PC-3 (cell line): ENCODE measurements at regions not wholly inside any gene's neighbourhood (a gene's known extent, or its start where the extent isn't known, plus 50 kb on each side); places are given as distances from the start of the nearest gene placed in this dataset.
"Not testable (repeated sequence)": the region's sequence is repeated elsewhere in the genome, so short reads cannot be mapped to it uniquely, and the experiment has no call there.

Experiments
- ATAC-seq: fragments of 200-7000 bp; cut with Tn5 transposase; 2 replicates; pipeline ENCODE4 v1.9.1; 2020; ENCODE audit warnings: mild to moderate bottlenecking, moderate library complexity
- BruUV-seq: library from RNA; stranded (reverse); fragments of 400-500 nt; replicated peaks from 2 replicates; lab custom pipeline; 2021; lab: Mats Ljungman, UMichigan
- CTCF ChIA-PET: fragments of 300-600 bp; sonication (Branson Sonifier 250); formaldehyde crosslinking; loops from one replicate; lab custom pipeline; 2022; ENCODE audit warnings: antibody characterized with exemption; lab: Charles Lee
- POLR2A ChIA-PET: fragments of 300-600 bp; sonication (Branson Sonifier 250); formaldehyde crosslinking; loops from one replicate; lab custom pipeline; 2022; ENCODE audit warnings: antibody characterized with exemption; ENCODE audit not compliant: unreplicated experiment; lab: Charles Lee
- DNase-seq: peaks from one replicate; pipeline ENCODE4 v3.0.0-alpha.2; 2015
- H2AFZ ChIP-seq: fragments of 300-600 bp; sonication (generic); 2 replicates; pipeline ENCODE4 v1.6.0; 2016; ENCODE audit warnings: antibody characterized with exemption, low read length
- H3F3A ChIP-seq: fragments of 300-600 bp; sonication (generic); one replicate; pipeline ENCODE4 v1.6.0; 2017; ENCODE audit warnings: antibody characterized with exemption, low read length, control low read depth, mild to moderate bottlenecking; ENCODE audit not compliant: unreplicated experiment
- H3K27ac ChIP-seq: fragments of 300-600 bp; sonication (generic); 2 replicates; pipeline ENCODE4 v1.5.1; 2016; ENCODE audit warnings: mild to moderate bottlenecking, low read length
- H3K27me3 ChIP-seq: fragments of 300-600 bp; sonication (generic); 2 replicates; pipeline ENCODE4 v1.6.1; 2016; ENCODE audit warnings: low read length, mixed read lengths
- H3K36me3 ChIP-seq: fragments of 300-600 bp; sonication (generic); 2 replicates; pipeline ENCODE4 v1.6.1; 2016; ENCODE audit warnings: low read depth, mixed run types, low read length, mixed read lengths
- H3K4me1 ChIP-seq: fragments of 300-600 bp; sonication (generic); 2 replicates; pipeline ENCODE4 v1.5.1; 2016; ENCODE audit warnings: low read length; ENCODE audit not compliant: insufficient read depth
- H3K4me2 ChIP-seq: fragments of 300-600 bp; sonication (generic); 2 replicates; pipeline ENCODE4 v1.6.0; 2016; ENCODE audit warnings: low read length
- H3K4me3 ChIP-seq: fragments of 300-600 bp; sonication (generic); 2 replicates; pipeline ENCODE4 v1.5.1; 2016; ENCODE audit warnings: mild to moderate bottlenecking, low read length, mixed read lengths
- H3K79me2 ChIP-seq: fragments of 300-600 bp; sonication (generic); 2 replicates; pipeline ENCODE4 v1.6.1; 2017; ENCODE audit warnings: low read length, mixed read lengths
- H3K9ac ChIP-seq: fragments of 300-600 bp; sonication (generic); 2 replicates; pipeline ENCODE4 v1.6.0; 2016; ENCODE audit warnings: mild to moderate bottlenecking, low read length
- H3K9me2 ChIP-seq: fragments of 300-600 bp; sonication (generic); replicated peaks from 2 replicates; pipeline ENCODE4 v1.6.1; 2016; ENCODE audit warnings: mixed run types, low read length, mixed read lengths
- H3K9me3 ChIP-seq: fragments of 300-600 bp; sonication (generic); 2 replicates; pipeline ENCODE4 v1.6.1; 2016; ENCODE audit warnings: low read length, mixed read lengths
- H4K20me1 ChIP-seq: fragments of 300-600 bp; sonication (generic); 2 replicates; pipeline ENCODE4 v1.6.1; 2016; ENCODE audit warnings: low read length, mixed read lengths
- EZH2 ChIP-seq: fragments of 300-600 bp; sonication (generic); IDR thresholded peaks from one replicate; pipeline ENCODE4 v1.6.1; 2017; ENCODE audit warnings: antibody characterized with exemption, mild to moderate bottlenecking, low read length; ENCODE audit not compliant: unreplicated experiment
- EZH2phosphoT487 ChIP-seq: fragments of 300-600 bp; sonication (generic); IDR thresholded peaks from 2 replicates; pipeline ENCODE4 v1.6.1; 2018; ENCODE audit warnings: mild to moderate bottlenecking, antibody characterized with exemption, low read length, borderline replicate concordance
- intact Hi-C: fragments of 100-400 bp; cut with micrococcal nuclease; formaldehyde crosslinking; loops from 2 replicates; pipeline ENCODE4 v1.9.0; 2023
- TF ChIP-seq, protein P1 (sequence below): fragments of 300-600 bp; sonication (generic); conservative IDR thresholded peaks from 2 replicates; pipeline ENCODE4 v1.5.1; 2017; ENCODE audit warnings: antibody characterized with exemption, low read depth, mild to moderate bottlenecking, low read length

DNA sequence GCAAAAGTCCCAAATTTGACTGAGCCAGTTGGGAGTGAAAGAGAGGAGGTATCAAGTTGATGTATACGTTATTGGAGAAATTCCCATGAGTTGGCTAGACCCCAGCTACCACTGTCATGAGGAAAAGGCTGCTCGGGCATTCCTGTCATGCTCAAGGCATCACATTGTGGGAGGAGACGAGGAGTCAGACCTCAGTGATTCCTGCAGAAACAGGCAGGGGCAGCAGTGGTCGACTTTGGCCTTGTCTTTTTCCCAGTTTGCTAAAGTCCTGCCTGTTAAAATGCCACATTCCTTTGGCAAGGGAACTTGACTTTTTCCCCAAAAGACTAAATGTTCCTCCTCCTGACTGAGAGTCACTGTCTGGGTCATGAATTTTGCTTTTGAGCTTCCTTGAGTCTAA is 295.5 kb upstream of the HS3ST5 start:
- no peak for DNase-seq

DNA sequence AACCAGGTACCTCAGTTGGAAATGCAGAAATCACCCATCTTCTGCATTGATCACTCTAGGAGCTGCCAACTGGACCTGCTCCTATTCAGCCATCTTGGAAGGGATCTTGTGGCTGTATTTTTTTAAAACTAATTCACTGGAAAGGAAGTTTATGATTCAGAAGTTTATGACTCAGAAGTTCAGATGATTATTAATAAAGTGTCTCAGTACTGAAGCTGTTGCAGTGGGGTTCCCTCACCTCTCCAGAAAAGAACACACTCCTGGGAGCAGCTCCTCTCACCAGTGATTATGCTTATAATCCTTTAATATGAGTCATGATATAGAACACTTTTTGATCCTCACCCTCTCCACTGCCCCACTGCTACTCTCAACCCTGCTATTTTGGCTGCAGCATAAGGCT is 291.2 kb upstream of the HS3ST5 start:
- TF ChIP-seq EZH2phosphoT487 (no peak), EZH2 (no peak)
- TF ChIP-seq, protein P1, sequence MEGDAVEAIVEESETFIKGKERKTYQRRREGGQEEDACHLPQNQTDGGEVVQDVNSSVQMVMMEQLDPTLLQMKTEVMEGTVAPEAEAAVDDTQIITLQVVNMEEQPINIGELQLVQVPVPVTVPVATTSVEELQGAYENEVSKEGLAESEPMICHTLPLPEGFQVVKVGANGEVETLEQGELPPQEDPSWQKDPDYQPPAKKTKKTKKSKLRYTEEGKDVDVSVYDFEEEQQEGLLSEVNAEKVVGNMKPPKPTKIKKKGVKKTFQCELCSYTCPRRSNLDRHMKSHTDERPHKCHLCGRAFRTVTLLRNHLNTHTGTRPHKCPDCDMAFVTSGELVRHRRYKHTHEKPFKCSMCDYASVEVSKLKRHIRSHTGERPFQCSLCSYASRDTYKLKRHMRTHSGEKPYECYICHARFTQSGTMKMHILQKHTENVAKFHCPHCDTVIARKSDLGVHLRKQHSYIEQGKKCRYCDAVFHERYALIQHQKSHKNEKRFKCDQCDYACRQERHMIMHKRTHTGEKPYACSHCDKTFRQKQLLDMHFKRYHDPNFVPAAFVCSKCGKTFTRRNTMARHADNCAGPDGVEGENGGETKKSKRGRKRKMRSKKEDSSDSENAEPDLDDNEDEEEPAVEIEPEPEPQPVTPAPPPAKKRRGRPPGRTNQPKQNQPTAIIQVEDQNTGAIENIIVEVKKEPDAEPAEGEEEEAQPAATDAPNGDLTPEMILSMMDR = no peak
- ChIA-PET CTCF (no interaction called here), POLR2A (no interaction called here)
- Histone ChIP-seq H3K36me3 (no peaks in the 10 kb centered on the region), H3K4me3 (no peak overlapping the region), H4K20me1 (no peaks in the 10 kb centered on the region), H3F3A (no peaks in the 10 kb centered on the region), H3K9me2 (no peaks in the 10 kb centered on the region), H3K79me2 (no peaks in the 10 kb centered on the region), H2AFZ (no peak overlapping the region), H3K4me2 (no peak overlapping the region), H3K9me3 (no peaks in the 10 kb centered on the region), H3K27me3 (no peaks in the 10 kb centered on the region), H3K4me1 (peaks cover 4% of the 10 kb centered on the region; the same call in 1 of the 2 replicates), H3K9ac (no peak overlapping the region), H3K27ac (no peak overlapping the region)
- intact Hi-C loops = no loop called here
- ATAC-seq = peak; percentile 56; the same call in 1 of the 2 replicates
- DNase-seq = peak; percentile 29
- no TSS peak for BruUV-seq

More for the DNA sequence above, 295.5 kb upstream of the HS3ST5 start:
- Histone ChIP-seq H4K20me1 (no peaks in the 10 kb centered on the region), H3K27ac (no peak overlapping the region), H3K4me1 (peaks cover 4% of the 10 kb centered on the region; the same call in 1 of the 2 replicates), H3K4me3 (no peak overlapping the region), H3K9ac (no peak overlapping the region), H3K36me3 (no peaks in the 10 kb centered on the region), H3K4me2 (no peak overlapping the region), H3K9me2 (no peaks in the 10 kb centered on the region), H3K79me2 (no peaks in the 10 kb centered on the region), H2AFZ (no peak overlapping the region), H3K9me3 (no peaks in the 10 kb centered on the region), H3K27me3 (no peaks in the 10 kb centered on the region), H3F3A (no peaks in the 10 kb centered on the region)
- TF ChIP-seq, protein P1 = no peak
- TF ChIP-seq EZH2 = no peak
- no peak for TF ChIP-seq EZH2phosphoT487
- POLR2A ChIA-PET = no interaction called here
- ATAC-seq = no peak
- intact Hi-C loops = no loop called here
- no TSS peak for BruUV-seq
- CTCF ChIA-PET = no interaction called here

DNA sequence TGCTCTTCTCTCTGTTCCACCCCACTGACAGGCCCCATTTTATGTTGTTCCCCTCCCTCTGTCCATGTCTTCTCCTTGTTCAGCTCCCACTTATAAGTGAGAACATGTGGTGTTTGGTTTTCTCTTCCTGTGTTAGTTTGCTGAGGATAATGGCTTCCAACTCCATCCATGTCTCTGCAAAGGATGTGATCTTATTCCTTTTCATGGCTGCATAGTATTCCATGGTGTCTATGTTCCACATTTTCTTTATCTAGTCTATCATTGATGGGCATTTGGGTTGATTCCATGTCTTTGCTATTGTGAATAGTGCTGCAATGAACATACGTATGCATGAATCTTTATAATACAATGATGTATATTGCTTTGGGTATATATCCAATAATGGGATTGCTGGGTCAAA is 283.4 kb upstream of the HS3ST5 start:
- ATAC-seq, H3K4me1 ChIP-seq, H3K9ac ChIP-seq, H3K36me3 ChIP-seq, H3K79me2 ChIP-seq, H3F3A ChIP-seq, H3K9me3 ChIP-seq, H2AFZ ChIP-seq, H3K27me3 ChIP-seq, H3K9me2 ChIP-seq, DNase-seq, H3K4me3 ChIP-seq, intact Hi-C loops, CTCF ChIA-PET, H3K4me2 ChIP-seq, BruUV-seq, POLR2A ChIA-PET, H4K20me1 ChIP-seq, H3K27ac ChIP-seq: not testable (repeated sequence)
